Naive B cell (primary cell): ENCODE measurements at regions not wholly inside any gene's neighbourhood (a gene's known extent, or its start where the extent isn't known, plus 50 kb on each side); places are given as distances from the start of the nearest gene placed in this dataset.

Source experiments
- ATAC-seq, 2 donors: fragments of 150-1000 bp; cut with Tn5 transposase; 2 replicates each; pipeline ENCODE4 v1.10.0; 2021; ENCODE audit warnings: low read depth in 2 of 2, mild to moderate bottlenecking in 2 of 2, moderate library complexity in 2 of 2
- DNase-seq: peaks from one replicate; pipeline ENCODE4 v3.0.0; 2022
- H3K27ac Mint-ChIP-seq, 6 donors: one replicate each; pipeline ENCODE4 v1.8.0; 2020 to 2022; ENCODE audit warnings: mild to moderate bottlenecking in 6 of 6, mixed read lengths in 6 of 6, moderate library complexity in 5 of 6, inconsistent platforms in 2 of 6
- H3K27me3 Mint-ChIP-seq, 3 donors: one replicate each; pipeline ENCODE4 v1.8.0; 2021 to 2022; ENCODE audit warnings: mixed read lengths in 3 of 3, mild to moderate bottlenecking in 1 of 3
- H3K36me3 Mint-ChIP-seq, 2 donors: one replicate each; pipeline ENCODE4 v1.8.0; 2020 to 2022; ENCODE audit warnings: mixed read lengths in 2 of 2, inconsistent platforms in 1 of 2, mild to moderate bottlenecking in 1 of 2
- H3K4me1 Mint-ChIP-seq, 3 donors: one replicate each; pipeline ENCODE4 v1.8.0; 2020 to 2022; ENCODE audit warnings: mixed read lengths in 3 of 3, inconsistent platforms in 1 of 3, mild to moderate bottlenecking in 1 of 3, moderate library complexity in 1 of 3
- H3K4me3 Mint-ChIP-seq, 8 donors: one replicate each; pipeline ENCODE4 v1.8.0; 2020 to 2022; ENCODE audit warnings: mild to moderate bottlenecking in 8 of 8, mixed read lengths in 8 of 8, moderate library complexity in 8 of 8, inconsistent platforms in 2 of 8
- H3K9me3 Mint-ChIP-seq, 7 donors: one replicate each; pipeline ENCODE4 v1.8.0; 2020 to 2022; ENCODE audit warnings: mixed read lengths in 7 of 7, mild to moderate bottlenecking in 5 of 7, inconsistent platforms in 2 of 7, moderate library complexity in 1 of 7

GRCh38 chr5:88376728-88377127 lies 108.1 kb upstream of the TMEM161B start:
- DNase-seq = no peak

GRCh38 chr5:88374391-88374790 lies 105.7 kb upstream of the TMEM161B start:
- H3K27ac Mint-ChIP-seq = peak overlapping the region in 1 of 6 donors; percentile 18
- H3K9me3 Mint-ChIP-seq = no peaks in the 10 kb centered on the region
- ATAC-seq = no peak
- H3K4me1 Mint-ChIP-seq = no peaks in the 10 kb centered on the region
- H3K36me3 Mint-ChIP-seq = no peaks in the 10 kb centered on the region
- no peak overlapping the region for H3K4me3 Mint-ChIP-seq
- DNase-seq = no peak
- peaks cover 0 to 4% (median 0%) of the 10 kb centered on the region in 3 donors for H3K27me3 Mint-ChIP-seq

More at GRCh38 chr5:88376728-88377127, 108.1 kb upstream of the TMEM161B start:
- peaks cover 5 to 9% (median 8%) of the 10 kb centered on the region in 3 donors for H3K27me3 Mint-ChIP-seq
- no peaks in the 10 kb centered on the region for H3K4me1 Mint-ChIP-seq
- H3K27ac Mint-ChIP-seq = no peak overlapping the region
- no peak overlapping the region for H3K4me3 Mint-ChIP-seq
- no peak for ATAC-seq
- no peaks in the 10 kb centered on the region for H3K36me3 Mint-ChIP-seq
- H3K9me3 Mint-ChIP-seq = peaks cover 0 to 4% (median 0%) of the 10 kb centered on the region in 7 donors

- Mint-ChIP-seq H3K27ac (no peak overlapping the region), H3K27me3 (no peaks in the 10 kb centered on the region), H3K4me3 (no peak overlapping the region), H3K4me1 (no peaks in the 10 kb centered on the region), H3K9me3 (no peaks in the 10 kb centered on the region), H3K36me3 (no peaks in the 10 kb centered on the region)
- no peak for DNase-seq
- ATAC-seq = no peak
Measured at GRCh38 chr5:88370824-88371223, 102.2 kb upstream of the TMEM161B start.

GRCh38 chr5:88368201-88368600 lies 99.6 kb upstream of the TMEM161B start:
- no peaks in the 10 kb centered on the region for H3K36me3 Mint-ChIP-seq
- no peak overlapping the region for H3K4me3 Mint-ChIP-seq
- H3K9me3 Mint-ChIP-seq = peaks cover 0 to 2% (median 0%) of the 10 kb centered on the region in 7 donors
- no peaks in the 10 kb centered on the region for H3K27me3 Mint-ChIP-seq
- no peaks in the 10 kb centered on the region for H3K4me1 Mint-ChIP-seq
- ATAC-seq (no peak), DNase-seq (no peak)
- no peak overlapping the region for H3K27ac Mint-ChIP-seq

GRCh38 chr5:88364991-88365390 lies 96.3 kb upstream of the TMEM161B start:
- Mint-ChIP-seq H3K9me3 (peaks cover 0 to 5% (median 0%) of the 10 kb centered on the region in 7 donors), H3K4me1 (no peaks in the 10 kb centered on the region), H3K36me3 (no peaks in the 10 kb centered on the region), H3K27ac (no peak overlapping the region), H3K4me3 (no peak overlapping the region), H3K27me3 (no peaks in the 10 kb centered on the region)
- DNase-seq = no peak
- ATAC-seq = no peak

GRCh38 chr5:88355490-88356050 lies 86.9 kb upstream of the TMEM161B start:
- Mint-ChIP-seq H3K36me3 (no peaks in the 10 kb centered on the region), H3K4me1 (no peaks in the 10 kb centered on the region), H3K9me3 (peaks cover 0 to 18% (median 8%) of the 10 kb centered on the region in 7 donors), H3K4me3 (no peak overlapping the region), H3K27ac (no peak overlapping the region), H3K27me3 (peaks cover 0 to 13% (median 0%) of the 10 kb centered on the region in 3 donors)
- DNase-seq = no peak
- ATAC-seq = no peak

GRCh38 chr5:88325868-88326267 lies 57.2 kb upstream of the TMEM161B start:
- Mint-ChIP-seq H3K4me3 (no peak overlapping the region), H3K27ac (no peak overlapping the region), H3K4me1 (no peaks in the 10 kb centered on the region)

GRCh38 chr5:88322785-88323184 lies 54.1 kb upstream of the TMEM161B start:
- Mint-ChIP-seq H3K36me3 (no peaks in the 10 kb centered on the region), H3K9me3 (no peaks in the 10 kb centered on the region), H3K4me3 (no peak overlapping the region), H3K27ac (no peak overlapping the region), H3K27me3 (peaks cover 0 to 4% (median 0%) of the 10 kb centered on the region in 3 donors), H3K4me1 (no peaks in the 10 kb centered on the region)
- DNase-seq = no peak
- no peak for ATAC-seq

More at GRCh38 chr5:88325868-88326267, 57.2 kb upstream of the TMEM161B start:
- H3K27me3 Mint-ChIP-seq = peaks cover 0 to 4% (median 0%) of the 10 kb centered on the region in 3 donors
- H3K36me3 Mint-ChIP-seq = no peaks in the 10 kb centered on the region
- no peak for ATAC-seq
- DNase-seq = no peak
- H3K9me3 Mint-ChIP-seq = peaks cover 0 to 5% (median 0%) of the 10 kb centered on the region in 7 donors
